DOHH2 (cell line): ENCODE measurements at regions not wholly inside any gene's neighbourhood (a gene's known extent, or its start where the extent isn't known, plus 50 kb on each side); places are given as distances from the start of the nearest gene placed in this dataset.

Source experiments
- H3F3A ChIP-seq: fragments of 200-600 bp; sonication (generic), shearing (Covaris generic); 2 replicates; pipeline ENCODE4 v1.6.0; 2016; ENCODE audit warnings: antibody characterized with exemption, mild to moderate bottlenecking; ENCODE audit not compliant: control insufficient read depth, insufficient read depth
- H3K27ac ChIP-seq: fragments of 200-600 bp; sonication (generic); 2 replicates; pipeline ENCODE4 v1.5.1; 2014; ENCODE audit warnings: low read depth, mild to moderate bottlenecking, low read length, moderate library complexity
- H3K27me3 ChIP-seq: fragments of 200-600 bp; sonication (generic); 2 replicates; pipeline ENCODE4 v1.6.1; 2014; ENCODE audit warnings: mild to moderate bottlenecking, low read length, mixed read lengths; ENCODE audit not compliant: control insufficient read depth
- H3K36me3 ChIP-seq: fragments of 200-600 bp; sonication (generic); 2 replicates; pipeline ENCODE4 v1.6.1; 2014; ENCODE audit warnings: mild to moderate bottlenecking, low read length, moderate library complexity, mixed read lengths; ENCODE audit not compliant: control insufficient read depth
- H3K4me1 ChIP-seq: fragments of 200-600 bp; sonication (generic); 2 replicates; pipeline ENCODE4 v1.6.1; 2014; ENCODE audit warnings: mild to moderate bottlenecking, low read length, mixed read lengths; ENCODE audit not compliant: control insufficient read depth
- H3K4me2 ChIP-seq: fragments of 200-600 bp; sonication (generic); 2 replicates; pipeline ENCODE4 v1.6.0; 2014; ENCODE audit warnings: mild to moderate bottlenecking, low read length, moderate library complexity
- H3K4me3 ChIP-seq: fragments of 200-600 bp; sonication (generic); 2 replicates; pipeline ENCODE4 v1.5.1; 2014; ENCODE audit warnings: mild to moderate bottlenecking, low read length, mixed read lengths
- H3K79me2 ChIP-seq: fragments of 200-600 bp; sonication (generic); 2 replicates; pipeline ENCODE4 v1.6.1; 2014; ENCODE audit warnings: mild to moderate bottlenecking, low read length, mixed read lengths; ENCODE audit not compliant: control insufficient read depth
- H3K9me2 ChIP-seq: fragments of 200-600 bp; sonication (generic); replicated peaks from 2 replicates; pipeline ENCODE4 v1.6.1; 2014; ENCODE audit warnings: mild to moderate bottlenecking, low read length, mixed read lengths; ENCODE audit not compliant: control insufficient read depth
- H3K9me3 ChIP-seq: fragments of 200-600 bp; sonication (generic); 2 replicates; pipeline ENCODE4 v1.6.1; 2014; ENCODE audit warnings: antibody characterized with exemption, low read length, mixed read lengths; ENCODE audit not compliant: control insufficient read depth, insufficient read depth
- H4K20me1 ChIP-seq: fragments of 200-600 bp; sonication (generic); 2 replicates; pipeline ENCODE4 v1.6.0; 2014; ENCODE audit warnings: low read depth, mild to moderate bottlenecking, antibody characterized with exemption, low read length, moderate library complexity; ENCODE audit not compliant: control insufficient read depth, insufficient read depth
- CTCF ChIP-seq: fragments of 200-600 bp; sonication (generic); IDR thresholded peaks from one replicate; pipeline ENCODE4 v1.5.1; 2014; ENCODE audit warnings: antibody characterized with exemption, mild to moderate bottlenecking, low read depth, low read length; ENCODE audit not compliant: poor library complexity, severe bottlenecking
- EZH2phosphoT487 ChIP-seq: fragments of 200-600 bp; sonication (generic); IDR thresholded peaks from 2 replicates; pipeline ENCODE4 v1.6.1; 2017; ENCODE audit warnings: borderline replicate concordance, mild to moderate bottlenecking, antibody characterized with exemption, low read length, moderate library complexity, mixed read lengths

- no peaks in the 10 kb centered on the region for H3K36me3 ChIP-seq
- H3K27ac ChIP-seq = no peak overlapping the region
- no peaks in the 10 kb centered on the region for H3K27me3 ChIP-seq
- no peaks in the 10 kb centered on the region for H3F3A ChIP-seq
- TF ChIP-seq EZH2phosphoT487 (no peak), CTCF (no peak)
- 0 out of 2 replicates have a peak, but pooled peaks cover 3% of the 10 kb centered on the region for H3K9me3 ChIP-seq
- H4K20me1 ChIP-seq = no peaks in the 10 kb centered on the region
- no peaks in the 10 kb centered on the region for H3K79me2 ChIP-seq
- H3K4me3 ChIP-seq = no peak overlapping the region
- H3K9me2 ChIP-seq = no peaks in the 10 kb centered on the region
- H3K4me2 ChIP-seq = no peak overlapping the region
- no peaks in the 10 kb centered on the region for H3K4me1 ChIP-seq
Measured at GRCh38 chr1:99557546-99558202, 88.2 kb upstream of the PALMD start.

- Histone ChIP-seq H3K9me2 (no peaks in the 10 kb centered on the region), H4K20me1 (no peaks in the 10 kb centered on the region), H3K4me3 (no peak overlapping the region), H3F3A (no peaks in the 10 kb centered on the region), H3K4me1 (no peaks in the 10 kb centered on the region), H3K27ac (no peak overlapping the region), H3K4me2 (no peak overlapping the region), H3K36me3 (no peaks in the 10 kb centered on the region), H3K79me2 (no peaks in the 10 kb centered on the region), H3K27me3 (no peaks in the 10 kb centered on the region), H3K9me3 (0 out of 2 replicates have a peak, but pooled peaks cover 3% of the 10 kb centered on the region)
- TF ChIP-seq EZH2phosphoT487 (no peak), CTCF (no peak)
Measured at GRCh38 chr1:99559166-99559565, 86.7 kb upstream of the PALMD start.

- H3K9me2 ChIP-seq = no peaks in the 10 kb centered on the region
- no peak overlapping the region for H3K4me3 ChIP-seq
- no peak overlapping the region for H3K27ac ChIP-seq
- H3K4me2 ChIP-seq = no peak overlapping the region
- TF ChIP-seq CTCF (no peak), EZH2phosphoT487 (no peak)
- no peaks in the 10 kb centered on the region for H3K36me3 ChIP-seq
- no peaks in the 10 kb centered on the region for H3F3A ChIP-seq
- H4K20me1 ChIP-seq = no peaks in the 10 kb centered on the region
- 0 out of 2 replicates have a peak, but pooled peaks cover 3% of the 10 kb centered on the region for H3K9me3 ChIP-seq
- no peaks in the 10 kb centered on the region for H3K4me1 ChIP-seq
- H3K79me2 ChIP-seq = no peaks in the 10 kb centered on the region
- no peaks in the 10 kb centered on the region for H3K27me3 ChIP-seq
Measured at GRCh38 chr1:99560207-99561040, 85.5 kb upstream of the PALMD start.
